ENCODE measurements at regions not wholly inside any gene's neighbourhood (a gene's known extent, or its start where the extent isn't known, plus 50 kb on each side); places are given as distances from the start of the nearest gene placed in this dataset.

- in situ Hi-C loops (cut with MboI; ENCODE audit: low sequenced_read_pairs) = no loop called here
Observed at GRCh38 chr2:177024765-177025164, 187.8 kb upstream of the HNRNPA3 start.

- in situ Hi-C loops (cut with MboI; ENCODE audit: low sequenced_read_pairs) = no loop called here
Observed at GRCh38 chr2:177026253-177026652, 186.3 kb upstream of the HNRNPA3 start.

- in situ Hi-C loops (cut with MboI; ENCODE audit: low sequenced_read_pairs) = no loop called here
Observed at GRCh38 chr2:177026956-177027355, 185.6 kb upstream of the HNRNPA3 start.

DNA sequence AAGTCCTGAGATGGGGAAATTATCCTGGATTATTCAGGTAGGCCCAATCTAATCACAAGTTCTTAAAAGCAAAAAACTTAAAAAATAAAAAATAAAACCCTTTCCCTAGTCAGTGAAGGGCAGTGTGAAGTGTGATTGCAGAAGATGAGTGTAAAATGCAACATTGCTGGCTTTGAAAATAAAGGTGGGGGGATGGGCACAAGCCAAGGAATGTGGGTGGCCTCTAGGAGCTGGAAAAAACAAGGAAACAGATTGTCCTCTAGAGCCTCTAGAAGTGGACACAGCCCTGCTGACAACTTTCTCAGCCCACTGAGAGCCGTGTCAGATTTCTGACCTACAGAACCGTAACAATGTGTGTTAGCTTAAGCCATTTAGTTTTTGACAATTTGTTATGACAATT lies 184.3 kb upstream of the HNRNPA3 start:
- in situ Hi-C loops (cut with MboI; ENCODE audit: low sequenced_read_pairs) = no loop called here

DNA sequence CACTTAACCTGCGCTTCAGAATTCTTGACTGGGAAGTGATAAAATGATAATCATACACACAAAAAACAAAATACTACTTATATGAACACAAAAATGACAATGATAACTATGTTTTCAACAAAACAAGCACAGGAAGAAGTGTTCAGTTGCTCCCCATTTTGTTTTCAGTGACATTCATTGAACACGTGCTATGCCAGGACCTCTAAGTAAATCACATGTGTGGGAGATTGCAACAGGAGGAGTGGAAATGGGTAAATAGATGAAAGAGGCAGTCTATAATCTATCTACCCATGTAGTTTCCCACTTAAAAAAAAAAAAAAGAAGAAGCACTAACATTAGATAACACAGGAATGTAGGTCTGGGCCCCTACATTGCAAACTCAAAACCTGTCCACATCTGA lies 183.5 kb upstream of the HNRNPA3 start:
- in situ Hi-C loops (cut with MboI; ENCODE audit: low sequenced_read_pairs) = no loop called here

DNA sequence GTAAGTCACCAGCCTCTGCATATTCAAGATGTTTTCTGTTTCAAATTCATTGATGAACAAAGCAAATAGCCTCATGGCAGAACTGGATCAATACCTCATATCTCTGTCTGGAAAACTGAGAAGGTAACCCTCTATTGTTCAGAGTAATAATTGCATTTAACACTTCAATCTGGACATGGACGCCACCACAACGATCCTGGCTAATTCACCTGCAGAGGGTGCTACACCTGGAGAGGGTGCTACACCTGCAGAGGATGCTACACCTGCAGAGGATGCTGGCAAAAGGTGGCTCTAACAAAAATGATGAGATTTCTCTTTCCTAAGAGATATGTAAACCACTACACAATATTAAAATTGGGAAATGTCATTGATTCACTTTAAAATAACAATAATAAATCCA lies 183.1 kb upstream of the HNRNPA3 start:
- in situ Hi-C loops (cut with MboI; ENCODE audit: low sequenced_read_pairs) = no loop called here

- in situ Hi-C loops (cut with MboI; ENCODE audit: low sequenced_read_pairs) = no loop called here
Observed at GRCh38 chr2:177029901-177030300, 182.7 kb upstream of the HNRNPA3 start.

- in situ Hi-C loops (cut with MboI; ENCODE audit: low sequenced_read_pairs) = no loop called here
Observed at GRCh38 chr2:177030451-177031105, 182.0 kb upstream of the HNRNPA3 start.

DNA sequence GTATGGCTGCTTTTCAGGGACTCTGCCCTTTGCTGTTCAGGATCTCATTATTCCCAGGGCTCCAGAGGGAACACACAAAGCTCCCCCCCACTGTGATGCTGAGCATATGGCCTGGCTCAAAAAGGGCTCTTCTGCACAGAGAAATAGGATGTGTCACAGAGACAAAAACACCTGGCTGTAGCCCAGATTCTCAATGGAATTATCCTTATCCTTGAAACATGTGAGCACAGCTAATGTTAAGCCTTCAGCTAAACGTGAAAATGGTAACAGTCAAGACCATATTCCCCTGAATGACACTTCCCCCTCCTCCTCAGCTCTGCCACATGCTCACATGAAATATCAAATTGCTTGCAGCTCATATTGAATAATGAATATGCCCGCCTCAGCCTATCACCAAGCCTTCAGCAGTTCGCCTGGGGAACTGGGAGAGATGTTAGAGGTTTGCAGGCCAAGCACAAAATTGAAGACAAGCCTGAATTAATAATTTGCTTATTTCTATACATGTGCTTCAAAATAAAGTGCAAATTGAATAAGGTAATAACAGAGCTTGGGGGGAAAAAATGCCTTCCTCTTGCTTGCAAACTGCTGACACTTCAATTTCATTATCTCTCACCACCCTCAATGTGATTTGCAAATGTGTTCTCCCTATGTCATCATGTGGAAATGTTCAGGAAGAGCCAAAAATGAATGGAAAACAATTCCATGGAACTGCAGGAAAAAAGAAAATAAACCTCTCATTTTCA lies 181.0 kb upstream of the HNRNPA3 start:
- in situ Hi-C loops (cut with MboI; ENCODE audit: low sequenced_read_pairs) = no loop called here

- in situ Hi-C loops (cut with MboI; ENCODE audit: low sequenced_read_pairs) = no loop called here
Observed at GRCh38 chr2:177036747-177037146, 175.8 kb upstream of the HNRNPA3 start.

DNA sequence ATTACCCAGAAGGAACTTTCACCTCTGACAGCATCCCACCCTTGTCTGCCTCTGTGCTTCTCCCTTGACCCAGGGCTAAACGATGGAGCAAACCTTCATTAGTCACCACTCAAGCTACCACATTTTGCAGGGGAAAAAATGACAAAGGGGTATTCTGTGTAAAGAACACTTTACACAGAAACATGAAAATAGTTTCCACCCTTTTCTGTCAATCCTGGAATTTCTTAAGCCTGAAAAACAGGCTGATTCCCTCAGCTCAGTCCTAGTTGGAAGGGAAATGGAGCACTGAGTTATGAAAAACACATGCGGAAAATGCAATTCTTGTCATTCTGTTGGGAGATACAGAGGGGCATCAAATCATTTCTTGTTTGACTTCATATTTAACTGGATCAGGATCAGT lies 175.0 kb upstream of the HNRNPA3 start:
- in situ Hi-C loops (cut with MboI; ENCODE audit: low sequenced_read_pairs) = no loop called here

GRCh38 chr2:177038787-177039484 lies 173.7 kb upstream of the HNRNPA3 start:
- in situ Hi-C loops (cut with MboI; ENCODE audit: low sequenced_read_pairs) = no loop called here

DNA sequence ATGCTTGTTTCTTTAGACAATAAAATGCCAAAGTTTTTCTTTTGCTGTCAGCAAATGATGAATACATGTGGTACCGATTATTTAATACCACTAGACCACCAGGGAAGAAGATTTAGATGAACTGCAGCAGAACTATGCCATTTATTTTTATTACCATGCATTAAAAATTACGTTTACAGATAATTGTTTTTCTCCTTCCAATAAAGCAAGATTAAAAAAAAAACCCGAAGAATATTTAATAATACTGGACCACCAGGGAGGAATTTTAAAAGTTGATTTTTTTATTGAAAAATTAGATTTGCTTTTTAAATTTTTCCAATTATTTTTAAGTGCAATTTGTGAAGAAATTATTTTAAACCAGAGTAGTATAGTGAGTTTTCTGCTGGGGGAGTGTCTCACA lies 170.3 kb upstream of the HNRNPA3 start:
- in situ Hi-C loops (cut with MboI; ENCODE audit: low sequenced_read_pairs) = no loop called here

- in situ Hi-C loops (cut with MboI; ENCODE audit: low sequenced_read_pairs) = no loop called here
Observed at GRCh38 chr2:177044671-177045070, 167.9 kb upstream of the HNRNPA3 start.

GRCh38 chr2:177048981-177049380 lies 163.6 kb upstream of the HNRNPA3 start:
- in situ Hi-C loops (cut with MboI; ENCODE audit: low sequenced_read_pairs) = no loop called here

GRCh38 chr2:177051278-177051677 lies 161.3 kb upstream of the HNRNPA3 start:
- in situ Hi-C loops (cut with MboI; ENCODE audit: low sequenced_read_pairs) = no loop called here

DNA sequence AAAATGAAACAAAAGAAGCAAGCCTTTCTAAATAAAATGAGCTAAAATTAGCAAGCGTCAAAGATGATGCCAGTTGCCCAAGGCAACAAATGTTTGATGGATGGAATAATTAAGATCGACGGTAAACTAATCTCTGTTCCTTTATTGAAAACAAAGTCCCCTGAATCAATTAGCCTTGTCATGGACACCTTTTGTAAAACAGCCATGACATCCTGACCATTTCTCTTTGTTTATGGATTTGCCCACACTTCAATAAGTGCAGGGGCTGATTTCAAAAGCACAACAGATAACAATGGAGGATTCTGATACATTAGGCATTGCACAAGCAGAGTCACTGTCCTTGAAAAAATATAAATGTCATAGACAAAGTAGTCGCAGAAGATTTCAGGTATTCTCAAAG lies 160.1 kb upstream of the HNRNPA3 start:
- in situ Hi-C loops (cut with MboI; ENCODE audit: low sequenced_read_pairs) = no loop called here

DNA sequence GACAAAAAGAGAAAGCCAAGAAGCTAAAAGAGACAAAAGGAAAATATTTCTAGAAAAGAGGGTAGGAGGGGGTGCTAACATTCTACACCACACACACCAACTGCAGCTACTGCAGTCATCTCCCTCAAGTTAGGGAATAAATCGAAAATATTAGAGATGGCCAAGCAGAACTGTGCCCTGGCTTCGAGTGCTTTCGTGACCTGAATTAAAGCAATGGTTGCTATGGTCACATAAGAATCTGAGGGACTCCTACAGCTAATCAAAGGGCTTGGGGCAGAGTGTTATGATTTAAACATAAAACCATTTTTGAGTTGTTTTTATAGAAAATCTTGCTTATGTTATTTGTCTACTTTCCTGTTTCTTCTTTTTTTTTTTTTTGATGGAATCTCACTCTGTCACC lies 159.6 kb upstream of the HNRNPA3 start:
- in situ Hi-C loops (cut with MboI; ENCODE audit: low sequenced_read_pairs) = no loop called here

GRCh38 chr2:177053716-177054115 lies 158.9 kb upstream of the HNRNPA3 start:
- in situ Hi-C loops (cut with MboI; ENCODE audit: low sequenced_read_pairs) = no loop called here

DNA sequence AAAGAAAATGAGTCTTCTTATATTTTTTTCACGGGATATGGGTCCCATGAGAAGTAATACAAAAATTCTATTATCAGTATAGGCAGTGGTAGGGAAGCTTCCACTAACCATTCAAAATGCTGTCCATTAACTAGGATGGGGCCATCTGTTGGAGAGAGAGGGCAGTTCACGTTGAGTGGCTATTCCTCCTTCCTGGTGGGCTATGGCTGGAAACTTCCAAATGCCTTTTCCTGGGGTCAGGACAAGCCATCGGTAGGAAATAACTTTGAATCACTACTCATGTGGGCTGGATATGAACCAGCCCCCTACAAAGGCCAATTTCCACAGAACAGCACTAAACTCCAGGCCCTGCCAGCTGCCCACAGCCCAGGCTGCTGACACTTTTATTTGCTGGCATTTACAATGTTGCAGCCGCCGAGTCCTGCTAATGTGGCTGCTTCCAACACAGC lies 156.1 kb upstream of the HNRNPA3 start:
- in situ Hi-C loops (cut with MboI; ENCODE audit: low sequenced_read_pairs) = no loop called here

DNA sequence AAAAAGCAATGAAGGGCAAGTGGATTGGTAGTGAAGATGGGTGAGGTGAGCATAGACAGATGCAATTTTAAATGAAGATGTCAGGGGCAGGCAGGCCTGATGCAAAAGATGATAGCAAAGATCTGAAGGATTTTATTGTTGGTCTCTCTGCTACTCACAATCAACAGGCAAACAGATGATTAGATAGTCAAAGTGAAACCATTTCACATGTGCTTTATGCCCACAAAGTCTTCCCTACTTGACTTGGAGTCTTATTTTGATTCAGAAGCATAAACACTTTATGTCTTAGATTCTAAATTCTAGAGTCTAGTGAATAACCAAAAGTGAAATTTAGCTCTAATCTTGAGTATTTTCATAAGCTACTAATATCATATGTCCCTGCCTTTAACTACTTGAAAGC lies 153.8 kb upstream of the HNRNPA3 start:
- in situ Hi-C loops (cut with MboI; ENCODE audit: low sequenced_read_pairs) = no loop called here

- in situ Hi-C loops (cut with MboI; ENCODE audit: low sequenced_read_pairs) = no loop called here
Observed at GRCh38 chr2:177059293-177059692, 153.3 kb upstream of the HNRNPA3 start.
